ENCODE measurements at regions not wholly inside any gene's neighbourhood (a gene's known extent, or its start where the extent isn't known, plus 50 kb on each side); places are given as distances from the start of the nearest gene placed in this dataset.

GRCh38 chr21:32946654-32947053 lies 79.1 kb upstream of the OLIG2 start:
- no peak overlapping the region for H3K27ac ChIP-seq
- DNase-seq (ENCODE audit: low spot score) = no peak
- CTCF ChIA-PET = interaction anchor here (0.6 kb wide), 1 partner anchor 488 kb away, joined by 3 read pairs; no protein-coding TSS in a partner anchor
- no peak for TF ChIP-seq CTCF (conservative IDR thresholded peaks at IDR 0.05; ENCODE audit: low read depth)
- POLR2A ChIA-PET (ENCODE audit: low non-redundant PET) = no interaction called here

GRCh38 chr21:32947736-32948135 lies 78.0 kb upstream of the OLIG2 start:
- no peak for TF ChIP-seq CTCF (conservative IDR thresholded peaks at IDR 0.05; ENCODE audit: low read depth)

GRCh38 chr21:32949701-32950100 lies 76.0 kb upstream of the OLIG2 start:
- CTCF ChIA-PET = interaction anchor here (1.2 kb wide), 1 partner anchor 9 kb away, joined by 3 read pairs; no protein-coding TSS in a partner anchor

More at GRCh38 chr21:32947736-32948135, 78.0 kb upstream of the OLIG2 start:
- ChIA-PET CTCF (no interaction called here), POLR2A (ENCODE audit: low non-redundant PET) (no interaction called here)
- H3K27ac ChIP-seq = no peak overlapping the region
- DNase-seq (ENCODE audit: low spot score) = no peak

GRCh38 chr21:32951041-32951440 lies 74.7 kb upstream of the OLIG2 start:
- POLR2A ChIA-PET (ENCODE audit: low non-redundant PET) = no interaction called here
- CTCF ChIA-PET = no interaction called here
- TF ChIP-seq CTCF (conservative IDR thresholded peaks at IDR 0.05; ENCODE audit: low read depth) = no peak
- no peak for DNase-seq (ENCODE audit: low spot score)
- H3K27ac ChIP-seq = no peak overlapping the region

More at GRCh38 chr21:32949701-32950100, 76.0 kb upstream of the OLIG2 start:
- no peak for DNase-seq (ENCODE audit: low spot score)
- TF ChIP-seq CTCF (conservative IDR thresholded peaks at IDR 0.05; ENCODE audit: low read depth) = no peak
- H3K27ac ChIP-seq = no peak overlapping the region
- POLR2A ChIA-PET (ENCODE audit: low non-redundant PET) = no interaction called here

GRCh38 chr21:32954353-32954752 lies 71.4 kb upstream of the OLIG2 start:
- no peak for DNase-seq (ENCODE audit: low spot score)
- CTCF ChIA-PET = interaction anchor here (0.6 kb wide), 1 partner anchor 108 kb away, joined by 3 read pairs; no protein-coding TSS in a partner anchor
- POLR2A ChIA-PET (ENCODE audit: low non-redundant PET) = no interaction called here
- TF ChIP-seq CTCF (conservative IDR thresholded peaks at IDR 0.05; ENCODE audit: low read depth) = no peak
- no peak overlapping the region for H3K27ac ChIP-seq

- TF ChIP-seq CTCF (conservative IDR thresholded peaks at IDR 0.05; ENCODE audit: low read depth) = no peak
- CTCF ChIA-PET = interaction anchor here (1.9 kb wide), 1 partner anchor 15 kb away, joined by 9 read pairs; no protein-coding TSS in a partner anchor
- POLR2A ChIA-PET (ENCODE audit: low non-redundant PET) = no interaction called here
- DNase-seq (ENCODE audit: low spot score) = no peak
- no peak overlapping the region for H3K27ac ChIP-seq
Observed at GRCh38 chr21:32955311-32956060, 70.2 kb upstream of the OLIG2 start.

Data from RWPE1 (cell line).